KOPT-K1 (cell line): ENCODE measurements at regions not wholly inside any gene's neighbourhood (a gene's known extent, or its start where the extent isn't known, plus 50 kb on each side); places are given as distances from the start of the nearest gene placed in this dataset.
"Not testable (repeated sequence)": the region's sequence is repeated elsewhere in the genome, so short reads cannot be mapped to it uniquely, and the experiment has no call there.

Experiments
- H3K27ac ChIP-seq: fragments of 200-600 bp; sonication (generic); 2 replicates; pipeline ENCODE4 v1.5.1; 2016; ENCODE audit warnings: antibody characterized with exemption, mild to moderate bottlenecking, low read depth, low read length; ENCODE audit not compliant: poor library complexity, severe bottlenecking
- H3K36me3 ChIP-seq: fragments of 200-600 bp; sonication (generic); 2 replicates; pipeline ENCODE4 v1.5.1; 2017; ENCODE audit warnings: antibody characterized with exemption, mild to moderate bottlenecking, low read length, moderate library complexity; ENCODE audit not compliant: insufficient read depth
- H3K9me3 ChIP-seq: fragments of 200-600 bp; sonication (generic); 2 replicates; pipeline ENCODE4 v1.5.1; 2017; ENCODE audit warnings: antibody characterized with exemption, low read length, mild to moderate bottlenecking; ENCODE audit not compliant: insufficient read depth, poor library complexity, severe bottlenecking

DNA sequence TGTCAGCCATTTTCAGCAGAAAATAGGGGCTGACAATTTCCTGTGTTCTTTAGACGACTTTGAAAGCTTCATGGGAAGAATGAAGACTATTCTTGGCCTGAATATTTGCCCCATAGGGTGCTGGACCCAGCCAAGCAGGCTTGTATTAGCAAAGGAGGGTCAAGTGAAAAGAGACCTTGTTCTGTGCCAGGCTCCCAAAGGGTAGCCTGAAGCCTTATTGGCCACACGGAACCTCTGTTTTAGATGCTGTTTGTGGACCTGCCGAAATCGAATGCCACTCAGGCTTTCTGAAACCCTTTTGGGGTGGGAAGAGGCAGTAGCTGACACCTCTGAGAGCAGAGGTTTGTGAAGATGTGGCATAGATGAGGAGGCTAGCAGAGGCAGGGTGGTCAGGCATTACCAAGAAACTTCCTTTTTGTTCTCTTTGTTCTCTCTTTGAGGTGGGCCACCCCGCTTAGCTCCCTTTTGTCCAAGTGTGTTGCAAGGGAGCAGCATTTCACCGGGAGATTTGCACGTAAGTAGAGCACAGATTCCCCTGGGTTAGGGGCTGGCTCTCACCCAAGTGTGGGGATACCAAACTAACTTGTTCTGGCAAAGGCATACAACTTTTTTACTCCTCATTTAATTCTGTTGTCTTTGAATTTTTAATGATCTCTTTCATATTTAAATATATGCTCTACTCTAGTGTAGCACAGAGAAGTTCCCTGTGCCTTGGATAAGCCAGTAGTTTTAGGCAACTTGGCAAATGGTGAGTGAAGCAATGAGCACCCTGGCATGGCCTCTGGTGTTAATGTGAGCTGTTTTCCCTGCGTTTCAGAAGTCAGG is 174.0 kb upstream of the EEPD1 start:
- not testable (repeated sequence) for H3K9me3 ChIP-seq, H3K27ac ChIP-seq, H3K36me3 ChIP-seq

- Histone ChIP-seq H3K9me3 (no peaks in the 10 kb centered on the region), H3K27ac (no peak overlapping the region), H3K36me3 (no peaks in the 10 kb centered on the region)
Observed at GRCh38 chr7:35982600-35982999, 170.5 kb upstream of the EEPD1 start.

GRCh38 chr7:35983626-35984025 is 169.4 kb upstream of the EEPD1 start:
- no peaks in the 10 kb centered on the region for H3K9me3 ChIP-seq
- no peaks in the 10 kb centered on the region for H3K36me3 ChIP-seq
- no peak overlapping the region for H3K27ac ChIP-seq

GRCh38 chr7:35985126-35985754 is 167.8 kb upstream of the EEPD1 start:
- Histone ChIP-seq H3K36me3 (no peaks in the 10 kb centered on the region), H3K9me3 (no peaks in the 10 kb centered on the region), H3K27ac (no peak overlapping the region)

DNA sequence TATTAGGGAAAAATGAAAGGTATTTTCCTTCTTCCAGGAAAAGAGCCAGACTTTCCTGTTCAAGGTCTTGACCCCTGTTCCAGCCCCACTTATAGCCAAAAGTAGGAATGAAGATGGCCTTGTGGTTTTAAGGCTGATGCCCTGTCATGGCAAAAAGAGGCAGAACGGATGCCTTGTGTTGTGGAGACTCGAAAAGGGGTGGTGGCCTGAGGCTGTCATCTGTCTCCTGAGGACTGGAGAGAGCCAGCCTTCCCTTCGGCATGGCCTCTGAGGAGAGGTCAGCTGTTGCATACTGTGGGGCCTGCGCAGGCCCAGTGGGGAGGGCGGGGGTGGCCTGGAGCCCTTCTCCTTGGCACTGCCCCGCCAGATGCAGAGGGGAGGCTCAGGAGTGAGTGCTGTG is 166.0 kb upstream of the EEPD1 start:
- Histone ChIP-seq H3K9me3 (no peaks in the 10 kb centered on the region), H3K36me3 (no peaks in the 10 kb centered on the region), H3K27ac (no peak overlapping the region)

DNA sequence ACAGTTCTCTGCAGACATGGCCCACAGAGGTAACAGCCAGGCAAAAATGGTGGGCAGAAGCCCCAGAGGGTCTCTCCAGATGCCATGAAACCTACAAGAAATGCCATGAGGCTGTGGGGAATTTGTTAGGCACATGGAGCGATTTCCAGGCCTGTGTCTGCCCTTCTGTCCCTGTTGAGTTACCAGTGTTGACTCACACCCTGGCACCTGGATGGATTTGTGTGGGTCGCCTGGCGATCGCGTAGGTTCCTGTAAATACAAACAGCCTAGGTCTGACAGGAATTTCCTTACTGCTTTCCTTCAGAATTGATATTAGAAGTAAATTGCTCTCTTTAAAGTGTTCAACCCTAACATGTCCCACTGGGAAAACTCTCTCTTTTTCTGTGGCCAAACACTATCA is 164.9 kb upstream of the EEPD1 start:
- Histone ChIP-seq H3K27ac (no peak overlapping the region), H3K36me3 (no peaks in the 10 kb centered on the region), H3K9me3 (no peaks in the 10 kb centered on the region)

DNA sequence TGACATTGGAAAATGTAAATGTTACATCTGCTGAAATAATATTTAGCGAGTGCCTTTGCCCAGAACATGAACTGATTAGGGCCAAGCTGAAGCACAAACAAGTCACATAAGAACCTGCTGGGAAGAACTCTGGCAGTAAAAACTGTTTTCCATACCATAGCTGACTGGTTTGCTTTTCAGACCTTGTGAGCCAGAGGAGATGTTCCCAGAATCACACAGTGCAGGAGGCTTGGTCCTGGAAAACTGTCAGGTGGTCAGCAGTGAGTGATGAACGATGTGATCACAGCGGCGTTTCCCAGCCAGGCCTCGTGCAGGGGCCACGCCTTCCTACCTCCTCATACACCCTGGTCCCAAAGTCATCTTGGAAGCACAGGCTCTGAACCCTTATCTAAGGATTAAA is 164.2 kb upstream of the EEPD1 start:
- no peaks in the 10 kb centered on the region for H3K36me3 ChIP-seq
- H3K9me3 ChIP-seq, result no peaks in the 10 kb centered on the region
- no peak overlapping the region for H3K27ac ChIP-seq

DNA sequence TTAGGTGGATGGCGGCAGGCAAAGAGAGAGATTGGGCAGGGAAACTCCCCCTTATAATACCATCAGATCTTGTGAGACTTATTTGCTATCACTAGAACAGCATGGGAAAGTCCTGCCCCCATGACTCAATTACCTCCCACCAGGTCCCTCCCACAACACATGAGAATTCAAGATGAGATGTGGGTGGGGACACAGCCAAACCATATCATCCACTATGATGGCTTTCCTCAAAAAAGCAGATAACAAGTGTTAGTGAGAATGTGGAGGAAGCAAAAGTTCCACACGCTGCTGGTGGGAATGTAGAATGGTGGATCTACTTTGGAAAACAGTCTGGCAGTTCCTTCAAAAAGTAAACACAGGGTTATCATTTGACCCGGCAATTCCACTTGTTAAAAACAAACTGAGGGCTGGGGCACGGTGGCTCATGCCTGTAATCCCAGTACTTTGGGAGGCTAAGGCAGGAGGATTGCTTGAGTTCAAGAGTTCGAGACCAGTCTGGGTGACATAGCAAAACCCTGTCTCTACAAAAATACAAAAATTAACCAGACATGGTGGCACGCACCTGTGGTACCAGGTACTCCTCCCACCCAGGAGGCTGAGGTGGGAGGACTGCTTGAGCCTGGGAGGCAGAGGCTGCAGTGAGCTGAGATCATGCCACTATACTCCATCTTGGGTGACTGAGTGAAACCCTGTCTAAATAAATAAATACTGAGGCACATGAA is 161.4 kb upstream of the EEPD1 start:
- Histone ChIP-seq H3K27ac (no peak overlapping the region), H3K9me3 (no peaks in the 10 kb centered on the region), H3K36me3 (no peaks in the 10 kb centered on the region)

GRCh38 chr7:35992436-35992835 is 160.6 kb upstream of the EEPD1 start:
- no peaks in the 10 kb centered on the region for H3K9me3 ChIP-seq
- H3K27ac ChIP-seq, result no peak overlapping the region
- no peaks in the 10 kb centered on the region for H3K36me3 ChIP-seq

- H3K36me3 ChIP-seq, result no peaks in the 10 kb centered on the region
- no peaks in the 10 kb centered on the region for H3K9me3 ChIP-seq
- H3K27ac ChIP-seq, result no peak overlapping the region
Observed at GRCh38 chr7:35993113-35993512, 159.9 kb upstream of the EEPD1 start.

- Histone ChIP-seq H3K9me3 (no peaks in the 10 kb centered on the region), H3K27ac (no peak overlapping the region), H3K36me3 (no peaks in the 10 kb centered on the region)
Observed at GRCh38 chr7:35993676-35994606, 159.1 kb upstream of the EEPD1 start.

- no peaks in the 10 kb centered on the region for H3K9me3 ChIP-seq
Observed at GRCh38 chr7:35995334-35995733, 157.7 kb upstream of the EEPD1 start.

DNA sequence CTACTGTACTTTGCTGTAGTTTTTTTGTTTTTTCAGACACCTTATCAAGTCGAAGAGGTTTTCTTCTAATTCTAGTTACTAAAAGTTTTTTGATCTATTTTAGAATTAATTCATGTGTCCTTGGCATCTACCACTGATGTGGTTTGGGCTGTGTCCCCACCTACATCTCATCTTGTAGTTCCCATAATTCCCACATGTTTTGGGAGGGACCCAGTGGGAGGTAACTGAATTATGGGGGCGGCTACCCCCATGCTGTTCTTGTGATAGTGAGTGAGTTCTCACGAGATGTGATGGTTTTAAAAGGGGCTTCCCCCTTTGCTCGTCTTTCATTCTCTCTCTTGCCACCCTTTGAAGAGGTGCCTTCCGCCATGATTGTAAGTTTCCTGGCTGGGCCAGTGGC is 154.6 kb upstream of the EEPD1 start:
- no peaks in the 10 kb centered on the region for H3K36me3 ChIP-seq
- no peaks in the 10 kb centered on the region for H3K9me3 ChIP-seq
- no peak overlapping the region for H3K27ac ChIP-seq

More at GRCh38 chr7:35995334-35995733, 157.7 kb upstream of the EEPD1 start:
- H3K27ac ChIP-seq, result no peak overlapping the region
- H3K36me3 ChIP-seq, result no peaks in the 10 kb centered on the region

- H3K27ac ChIP-seq, result no peak overlapping the region
- no peaks in the 10 kb centered on the region for H3K9me3 ChIP-seq
- H3K36me3 ChIP-seq, result no peaks in the 10 kb centered on the region
Observed at GRCh38 chr7:36001546-36001945, 151.5 kb upstream of the EEPD1 start.

DNA sequence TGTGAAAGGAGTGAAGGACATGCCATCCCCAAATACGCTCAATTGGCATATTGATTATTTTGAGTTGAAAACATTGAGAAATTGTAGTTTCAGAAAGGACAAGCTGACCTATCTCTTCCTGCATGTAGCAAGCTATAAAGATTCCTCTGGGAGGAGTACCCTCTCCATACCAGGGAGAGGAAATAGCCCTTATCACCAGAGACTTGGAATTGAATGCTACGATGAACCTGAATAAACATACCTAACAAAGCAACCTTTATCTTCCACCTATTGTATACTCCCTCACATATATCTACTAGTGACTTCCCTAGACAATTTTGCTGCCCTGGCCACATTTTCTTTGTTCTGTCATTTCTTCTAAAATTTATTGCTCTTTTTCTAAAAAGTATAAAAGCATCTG is 150.2 kb upstream of the EEPD1 start:
- H3K9me3 ChIP-seq, result no peaks in the 10 kb centered on the region
- no peaks in the 10 kb centered on the region for H3K36me3 ChIP-seq
- no peak overlapping the region for H3K27ac ChIP-seq
